B cell (primary cell): ENCODE measurements at regions not wholly inside any gene's neighbourhood (a gene's known extent, or its start where the extent isn't known, plus 50 kb on each side); places are given as distances from the start of the nearest gene placed in this dataset.

Experiments
- ATAC-seq: fragments of 200-7000 bp; cut with Tn5 transposase; one replicate; pipeline ENCODE4 v1.10.0; 2021; ENCODE audit warnings: low read depth, mild to moderate bottlenecking, moderate number of reproducible peaks, moderate library complexity
- CTCF ChIA-PET: fragments of 350-600 bp; sonication (Branson Sonifier 250); formaldehyde crosslinking; loops from one replicate; lab custom pipeline; 2021; ENCODE audit warnings: antibody characterized with exemption, inconsistent platforms; lab: Charles Lee
- POLR2A ChIA-PET: fragments of 350-600 bp; sonication (Branson Sonifier 250); formaldehyde crosslinking; loops from one replicate; lab custom pipeline; 2021; ENCODE audit warnings: antibody characterized with exemption; lab: Charles Lee
- DNase-seq: peaks from one replicate; pipeline ENCODE4 v3.0.0; 2013
- H2AFZ ChIP-seq: 2 replicates; pipeline ENCODE4 v1.6.1; 2012; ENCODE audit warnings: mild to moderate bottlenecking, low read depth, low read length; ENCODE audit not compliant: insufficient read depth, poor library complexity, severe bottlenecking
- H3K27ac ChIP-seq, 2 donors: 1 replicate in 1 of 2; 2 replicates in 1 of 2; pipeline ENCODE4 v1.5.1; 2012 to 2013; ENCODE audit warnings: low read length in 2 of 2, mild to moderate bottlenecking in 2 of 2, moderate library complexity in 1 of 2
- H3K27me3 ChIP-seq, 4 experiments: fragments of 200-600 bp in 1 of 4; sonication (generic) in 1 of 4; replicated peaks in 1 of 4; 1 replicate in 2 of 4; 2 replicates in 2 of 4; pipeline versions ENCODE4 v1.6.1 to v1.7.0; 2013 to 2016; ENCODE audit warnings: low read length in 3 of 4, mild to moderate bottlenecking in 2 of 4, mixed read lengths in 1 of 4, moderate library complexity in 1 of 4; ENCODE audit not compliant: insufficient read depth in 4 of 4, control insufficient read depth in 3 of 4; ENCODE audit errors: control extremely low read depth in 1 of 4
- H3K36me3 ChIP-seq, 2 experiments: replicated peaks in 1 of 2; 1 replicate in 1 of 2; 2 replicates in 1 of 2; pipeline versions ENCODE4 v1.6.1 to v1.7.1; 2013; ENCODE audit warnings: low read length in 1 of 2; ENCODE audit not compliant: insufficient read depth in 2 of 2, control insufficient read depth in 1 of 2; ENCODE audit errors: control extremely low read depth in 1 of 2, extremely low read depth in 1 of 2
- H3K4me1 ChIP-seq, 2 donors: fragments of 200-600 bp in 1 of 2; sonication (generic) in 1 of 2; 1 replicate in 1 of 2; 2 replicates in 1 of 2; pipeline versions ENCODE4 v1.5.1 to v1.6.1; 2013 to 2017; ENCODE audit warnings: low read length in 2 of 2; ENCODE audit not compliant: control insufficient read depth in 2 of 2, insufficient read depth in 2 of 2
- H3K4me2 ChIP-seq: replicated peaks from 2 replicates; pipeline ENCODE3; 2012; ENCODE audit warnings: mild to moderate bottlenecking, low read depth, low read length; ENCODE audit not compliant: poor library complexity, severe bottlenecking
- H3K4me3 ChIP-seq, 5 experiments: fragments of 200-600 bp in 1 of 5; sonication (generic) in 1 of 5; 1 replicate in 3 of 5; 2 replicates in 2 of 5; pipeline versions ENCODE4 v1.5.1 to v1.7.0; 2011 to 2016; ENCODE audit warnings: low read length in 4 of 5, mild to moderate bottlenecking in 4 of 5, low read depth in 2 of 5, control low read depth in 1 of 5, moderate library complexity in 1 of 5; ENCODE audit not compliant: insufficient read depth in 1 of 5; ENCODE audit errors: control extremely low read depth in 1 of 5, extremely low read depth in 1 of 5
- H3K79me2 ChIP-seq: fragments of 200-600 bp; sonication (generic); one replicate; pipeline ENCODE4 v1.6.0; 2016; ENCODE audit warnings: low read length; ENCODE audit not compliant: control insufficient read depth, insufficient read depth
- H3K9ac ChIP-seq: fragments of 200-600 bp; sonication (generic); 2 replicates; pipeline ENCODE4 v1.6.1; 2017; ENCODE audit warnings: mild to moderate bottlenecking, low read length, moderate library complexity
- H3K9me3 ChIP-seq, 3 donors: one replicate each; pipeline versions ENCODE4 v1.6.1 to v1.7.1; 2013; ENCODE audit warnings: low read length in 2 of 3; ENCODE audit not compliant: control insufficient read depth in 2 of 3, insufficient read depth in 1 of 3; ENCODE audit errors: control extremely low read depth in 1 of 3
- H4K20me1 ChIP-seq: 2 replicates; pipeline ENCODE4 v1.6.0; 2012; ENCODE audit warnings: mild to moderate bottlenecking, low read length; ENCODE audit not compliant: insufficient read depth, control insufficient read depth, poor library complexity, severe bottlenecking
- H3K27ac Mint-ChIP-seq: one replicate; pipeline ENCODE4 v1.8.0; 2021; ENCODE audit warnings: mixed read lengths
- H3K27me3 Mint-ChIP-seq: one replicate; pipeline ENCODE4 v1.8.0; 2021; ENCODE audit warnings: mixed read lengths
- H3K4me1 Mint-ChIP-seq: one replicate; pipeline ENCODE4 v1.8.0; 2021; ENCODE audit warnings: mixed read lengths
- H3K4me3 Mint-ChIP-seq: one replicate; pipeline ENCODE4 v1.8.0; 2021; ENCODE audit warnings: mixed read lengths
- H3K9me3 Mint-ChIP-seq: one replicate; pipeline ENCODE4 v1.8.0; 2022; ENCODE audit warnings: mixed read lengths; ENCODE audit not compliant: insufficient read depth
- CTCF ChIP-seq: fragments of 200-600 bp; IDR thresholded peaks from one replicate; pipeline ENCODE4 v1.8.0; 2022; ENCODE audit warnings: antibody characterized with exemption, mild to moderate bottlenecking
- EZH2 ChIP-seq: IDR thresholded peaks from 2 replicates; pipeline ENCODE4 v1.6.1; 2012; ENCODE audit warnings: borderline replicate concordance, low read depth, mild to moderate bottlenecking, moderate library complexity, low read length; ENCODE audit not compliant: insufficient read depth, poor library complexity, severe bottlenecking
- WGBS: methylation state at CpG from one replicate; pipeline ENCODE4 v1.1.5; 2013; ENCODE audit warnings: missing lambda C conversion rate; ENCODE audit not compliant: insufficient coverage; 5-methylcytosine and 5-hydroxymethylcytosine counted together
- intact Hi-C: fragments of 100-400 bp; cut with micrococcal nuclease; formaldehyde crosslinking; loops from one replicate; pipeline ENCODE4 v1.10.0; 2022

GRCh38 chr6:140385679-140386078 is 1011.2 kb upstream of the CITED2 start:
- H3K9me3 ChIP-seq, result peaks cover 0 to 7% (median 2%) of the 10 kb centered on the region in 3 donors
- no peaks in the 10 kb centered on the region for H3K27me3 ChIP-seq

GRCh38 chr6:140382355-140382754 is 1007.9 kb upstream of the CITED2 start:
- TF ChIP-seq EZH2 (no peak), CTCF (no peak)
- 93% methylated on average over 2 of the region's 2 CpGs for WGBS
- Histone ChIP-seq H3K79me2 (no peaks in the 10 kb centered on the region), H4K20me1 (no peaks in the 10 kb centered on the region), H3K27me3 (no peaks in the 10 kb centered on the region), H3K9me3 (peaks cover 0 to 7% (median 2%) of the 10 kb centered on the region in 3 donors), H3K27ac (no peak overlapping the region), H3K4me2 (no peak overlapping the region), H3K36me3 (no peaks in the 10 kb centered on the region), H3K4me1 (no peaks in the 10 kb centered on the region), H3K4me3 (no peak overlapping the region), H2AFZ (no peak overlapping the region), H3K9ac (no peak overlapping the region)
- no peak for ATAC-seq
- DNase-seq, result no peak
- Mint-ChIP-seq H3K27ac (no peak overlapping the region), H3K9me3 (no peaks in the 10 kb centered on the region), H3K27me3 (no peaks in the 10 kb centered on the region), H3K4me3 (no peak overlapping the region), H3K4me1 (no peaks in the 10 kb centered on the region)
- POLR2A ChIA-PET, result no interaction called here
- intact Hi-C loops, result no loop called here
- CTCF ChIA-PET, result no interaction called here

More at GRCh38 chr6:140385679-140386078, 1011.2 kb upstream of the CITED2 start:
- ATAC-seq (no peak), DNase-seq (no peak)
- ChIA-PET POLR2A (no interaction called here), CTCF (no interaction called here)
- Mint-ChIP-seq H3K27me3 (no peaks in the 10 kb centered on the region), H3K4me1 (no peaks in the 10 kb centered on the region), H3K9me3 (no peaks in the 10 kb centered on the region), H3K27ac (no peak overlapping the region), H3K4me3 (no peak overlapping the region)
- intact Hi-C loops, result no loop called here
- Histone ChIP-seq H3K27ac (no peak overlapping the region), H3K79me2 (no peaks in the 10 kb centered on the region), H2AFZ (no peak overlapping the region), H3K4me2 (no peak overlapping the region), H4K20me1 (no peaks in the 10 kb centered on the region), H3K4me1 (no peaks in the 10 kb centered on the region), H3K4me3 (no peak overlapping the region), H3K36me3 (no peaks in the 10 kb centered on the region), H3K9ac (no peak overlapping the region)
- TF ChIP-seq EZH2 (no peak), CTCF (no peak)
- 96% methylated on average over 3 of the region's 3 CpGs for WGBS
